ENCODE measurements at regions not wholly inside any gene's neighbourhood (a gene's known extent, or its start where the extent isn't known, plus 50 kb on each side); places are given as distances from the start of the nearest gene placed in this dataset.

DNA sequence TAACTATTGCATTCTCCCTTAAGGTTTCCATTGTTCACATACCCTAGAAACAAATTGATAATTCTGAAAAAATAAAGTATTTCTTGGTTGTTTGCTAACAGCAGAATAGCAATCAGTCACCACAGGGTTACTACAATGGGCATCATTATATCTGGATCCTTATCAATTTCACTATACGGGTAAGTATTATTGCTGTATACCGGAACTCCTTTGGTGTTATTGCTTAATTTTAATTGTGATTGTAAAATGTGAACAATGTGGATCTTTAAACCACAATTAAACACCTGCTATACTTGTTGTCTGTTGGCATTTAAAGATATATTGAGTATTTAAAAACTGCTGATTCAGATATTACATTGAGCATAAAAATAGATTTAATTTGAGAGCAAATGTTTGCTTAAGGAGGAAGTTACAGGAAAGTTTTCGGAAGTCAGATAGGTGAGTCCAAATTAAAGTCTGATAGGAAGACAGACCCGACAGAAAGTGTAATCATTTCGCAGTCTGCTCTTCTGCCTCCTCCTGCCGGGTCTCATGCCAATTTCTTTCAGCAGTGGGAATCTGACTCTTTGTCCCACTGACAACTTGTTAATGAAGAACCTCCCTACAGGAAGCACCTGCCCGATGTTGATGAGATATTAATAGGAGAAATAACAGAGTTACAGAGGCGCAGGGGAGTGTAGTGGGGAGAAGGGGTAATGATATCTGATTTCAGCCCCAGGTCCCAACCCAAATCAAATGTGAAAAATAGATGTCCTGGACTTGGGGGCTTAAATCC is 169.7 kb upstream of the TBC1D5 start:
- no peak overlapping the region for H3K27ac ChIP-seq
- intact Hi-C loops (cut with DNase I; ENCODE audit: low total_unique reads): no loop called here
- TF ChIP-seq, protein P1, sequence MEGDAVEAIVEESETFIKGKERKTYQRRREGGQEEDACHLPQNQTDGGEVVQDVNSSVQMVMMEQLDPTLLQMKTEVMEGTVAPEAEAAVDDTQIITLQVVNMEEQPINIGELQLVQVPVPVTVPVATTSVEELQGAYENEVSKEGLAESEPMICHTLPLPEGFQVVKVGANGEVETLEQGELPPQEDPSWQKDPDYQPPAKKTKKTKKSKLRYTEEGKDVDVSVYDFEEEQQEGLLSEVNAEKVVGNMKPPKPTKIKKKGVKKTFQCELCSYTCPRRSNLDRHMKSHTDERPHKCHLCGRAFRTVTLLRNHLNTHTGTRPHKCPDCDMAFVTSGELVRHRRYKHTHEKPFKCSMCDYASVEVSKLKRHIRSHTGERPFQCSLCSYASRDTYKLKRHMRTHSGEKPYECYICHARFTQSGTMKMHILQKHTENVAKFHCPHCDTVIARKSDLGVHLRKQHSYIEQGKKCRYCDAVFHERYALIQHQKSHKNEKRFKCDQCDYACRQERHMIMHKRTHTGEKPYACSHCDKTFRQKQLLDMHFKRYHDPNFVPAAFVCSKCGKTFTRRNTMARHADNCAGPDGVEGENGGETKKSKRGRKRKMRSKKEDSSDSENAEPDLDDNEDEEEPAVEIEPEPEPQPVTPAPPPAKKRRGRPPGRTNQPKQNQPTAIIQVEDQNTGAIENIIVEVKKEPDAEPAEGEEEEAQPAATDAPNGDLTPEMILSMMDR (IDR thresholded peaks at IDR 0.05): no peak
- H3K4me1 ChIP-seq: peaks cover 0 to 6% (median 2%) of the 10 kb centered on the region in 4 donors
- in situ Hi-C loops (cut with MboI; ENCODE audit: low pct_ligation_motif_present in 1 of 4, low pct_unique_long_range_greater_than_20kb in 1 of 4, low sequenced_read_pairs in 3 of 4): no loop called here
- no peak for DNase-seq
- WGBS, 2 donors (ENCODE audit: low coverage in 1 of 2): 42 to 44% methylated on average over 8 of the region's 8 CpGs
- no peak overlapping the region for H3K4me3 ChIP-seq
- no peaks in the 10 kb centered on the region for H3K27me3 ChIP-seq
- no peaks in the 10 kb centered on the region for H3K9me3 ChIP-seq
- no peaks in the 10 kb centered on the region for H3K36me3 ChIP-seq

DNA sequence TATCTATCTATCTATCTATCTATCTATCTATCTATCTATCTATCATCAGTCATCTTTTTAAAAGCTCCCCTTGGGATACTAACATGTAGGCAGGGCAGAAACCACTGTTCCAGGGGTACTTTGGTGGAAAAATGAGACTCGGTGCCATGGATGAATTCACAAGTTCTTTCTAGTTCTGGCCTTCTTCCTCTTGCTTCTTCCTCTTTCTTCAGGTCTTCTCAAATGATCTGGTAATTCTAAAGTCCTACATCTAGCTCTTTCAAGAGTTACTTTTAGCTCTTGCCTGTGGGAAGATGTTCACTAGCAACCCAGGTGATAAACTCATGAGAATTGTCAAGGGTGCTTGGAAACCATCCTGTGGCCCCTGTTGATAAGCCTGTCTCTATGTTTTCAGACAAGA is 168.5 kb upstream of the TBC1D5 start:
- no peak for TF ChIP-seq POLR2A (IDR thresholded peaks at IDR 0.05)
- TF ChIP-seq, protein P1 (IDR thresholded peaks at IDR 0.05): no peak
- no peak for TF ChIP-seq POLR2AphosphoS5 (IDR thresholded peaks at IDR 0.05)
- TF ChIP-seq EP300 (IDR thresholded peaks at IDR 0.05; ENCODE audit: low read depth): no peak
- DNase-seq: no peak
- Histone ChIP-seq H3K4me1 (peaks cover 0 to 6% (median 2%) of the 10 kb centered on the region in 4 donors), H3K27me3 (no peaks in the 10 kb centered on the region), H3K36me3 (no peaks in the 10 kb centered on the region), H3K9me3 (no peaks in the 10 kb centered on the region), H3K27ac (no peak overlapping the region), H3K4me3 (no peak overlapping the region)
- 46% methylated on average over 1 of the region's 1 CpG; no CpG with 5 or more reads in 1 of the 2 donors for WGBS, 2 donors (ENCODE audit: low coverage in 1 of 2)
- in situ Hi-C loops (cut with MboI; ENCODE audit: low pct_ligation_motif_present in 1 of 4, low pct_unique_long_range_greater_than_20kb in 1 of 4, low sequenced_read_pairs in 3 of 4): no loop called here
- intact Hi-C loops (cut with DNase I; ENCODE audit: low total_unique reads): no loop called here

DNA sequence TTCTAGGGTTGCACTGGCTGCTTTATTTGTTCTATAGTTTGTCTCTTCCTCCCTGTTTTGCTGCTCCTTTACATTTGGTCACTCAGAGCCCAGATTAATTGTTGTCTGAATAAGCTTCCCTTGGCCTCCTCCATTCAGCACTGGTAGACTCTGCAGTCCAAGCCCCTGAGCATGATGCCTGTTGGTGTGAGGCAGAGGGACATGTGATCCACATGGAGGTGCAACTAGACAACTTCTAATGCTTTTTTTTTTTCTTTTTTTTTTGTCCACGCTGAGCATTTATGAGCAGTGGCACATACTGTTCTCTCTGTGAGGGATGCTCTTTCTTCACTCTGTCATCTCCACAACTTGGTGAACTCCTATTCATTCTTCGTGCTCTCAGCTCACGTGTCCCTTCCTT is 167.3 kb upstream of the TBC1D5 start:
- Histone ChIP-seq H3K4me3 (no peak overlapping the region), H3K27me3 (no peaks in the 10 kb centered on the region), H3K36me3 (no peaks in the 10 kb centered on the region), H3K9me3 (no peaks in the 10 kb centered on the region), H3K27ac (no peak overlapping the region), H3K4me1 (peaks cover 0 to 6% (median 2%) of the 10 kb centered on the region in 4 donors)
- in situ Hi-C loops (cut with MboI; ENCODE audit: low pct_ligation_motif_present in 1 of 4, low pct_unique_long_range_greater_than_20kb in 1 of 4, low sequenced_read_pairs in 3 of 4) (no loop called here), intact Hi-C loops (cut with DNase I; ENCODE audit: low total_unique reads) (no loop called here)
- WGBS, 2 donors (ENCODE audit: low coverage in 1 of 2): 96 to 97% methylated on average over 3 of the region's 3 CpGs
- TF ChIP-seq EP300 (IDR thresholded peaks at IDR 0.05; ENCODE audit: low read depth) (no peak), POLR2A (IDR thresholded peaks at IDR 0.05) (no peak), POLR2AphosphoS5 (IDR thresholded peaks at IDR 0.05) (no peak)
- TF ChIP-seq, protein P1 (IDR thresholded peaks at IDR 0.05): no peak
- DNase-seq: no peak

DNA sequence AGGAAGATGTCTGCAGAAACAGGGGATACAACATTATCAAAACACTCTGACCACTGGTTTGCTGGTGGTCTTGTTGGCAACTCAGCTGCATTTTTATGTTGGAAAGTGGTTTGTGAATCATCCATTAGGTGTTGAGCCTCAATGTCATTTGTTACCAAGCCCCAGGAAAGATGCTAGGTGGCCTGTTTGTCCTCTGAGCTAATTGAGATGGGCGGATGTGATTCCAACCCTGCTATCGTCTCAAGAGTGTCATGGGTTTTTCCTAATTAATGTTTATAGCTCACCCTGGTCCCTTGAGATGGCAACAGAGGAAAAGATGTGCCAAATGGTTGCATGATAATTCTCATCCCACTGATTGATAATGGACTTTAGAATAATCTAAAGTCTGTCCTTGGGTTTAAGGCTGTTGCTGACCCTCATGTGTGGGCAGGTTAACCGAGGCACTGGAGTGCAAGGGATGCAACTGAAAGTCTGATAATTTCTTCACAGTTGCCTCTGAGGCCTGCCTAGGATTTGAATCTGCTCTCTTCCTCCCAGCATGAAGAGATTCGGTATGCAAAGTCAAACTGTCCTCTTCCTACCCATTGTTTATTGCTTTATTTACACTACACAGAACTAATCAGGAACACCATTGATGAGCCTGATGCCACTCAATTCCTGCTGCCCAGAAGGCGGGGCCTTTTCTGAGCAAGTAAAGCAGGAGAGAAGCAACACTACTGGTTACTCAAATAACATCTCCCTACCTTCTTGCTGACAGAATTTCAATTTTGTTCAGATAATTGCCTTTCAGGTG is 166.2 kb upstream of the TBC1D5 start:
- TF ChIP-seq EP300 (IDR thresholded peaks at IDR 0.05; ENCODE audit: low read depth) (no peak), POLR2A (IDR thresholded peaks at IDR 0.05) (no peak), POLR2AphosphoS5 (IDR thresholded peaks at IDR 0.05) (no peak)
- TF ChIP-seq, protein P1 (IDR thresholded peaks at IDR 0.05): no peak
- no peaks in the 10 kb centered on the region for H3K27me3 ChIP-seq
- H3K27ac ChIP-seq: no peak overlapping the region
- DNase-seq: no peak
- H3K9me3 ChIP-seq: no peaks in the 10 kb centered on the region
- no peak overlapping the region for H3K4me3 ChIP-seq
- peaks cover 0 to 6% (median 2%) of the 10 kb centered on the region in 4 donors for H3K4me1 ChIP-seq
- no peaks in the 10 kb centered on the region for H3K36me3 ChIP-seq
- 68 to 80% methylated on average over 2 to 5 of the region's 5 CpGs for WGBS, 2 donors (ENCODE audit: low coverage in 1 of 2)
- intact Hi-C loops (cut with DNase I; ENCODE audit: low total_unique reads): no loop called here
- in situ Hi-C loops (cut with MboI; ENCODE audit: low pct_ligation_motif_present in 1 of 4, low pct_unique_long_range_greater_than_20kb in 1 of 4, low sequenced_read_pairs in 3 of 4): no loop called here
